SKM-1 treated with dmso at 0.1 percent for 144 hours (cell line): ENCODE measurements at regions not wholly inside any gene's neighbourhood (a gene's known extent, or its start where the extent isn't known, plus 50 kb on each side); places are given as distances from the start of the nearest gene placed in this dataset.
"Not testable (repeated sequence)": the region's sequence is repeated elsewhere in the genome, so short reads cannot be mapped to it uniquely, and the experiment has no call there.

Experiments used
- DNase-seq: peaks from one replicate; lab custom pipeline; 2025; ENCODE audit not compliant: unreplicated experiment; lab: John Stamatoyannopoulos, UW

DNA sequence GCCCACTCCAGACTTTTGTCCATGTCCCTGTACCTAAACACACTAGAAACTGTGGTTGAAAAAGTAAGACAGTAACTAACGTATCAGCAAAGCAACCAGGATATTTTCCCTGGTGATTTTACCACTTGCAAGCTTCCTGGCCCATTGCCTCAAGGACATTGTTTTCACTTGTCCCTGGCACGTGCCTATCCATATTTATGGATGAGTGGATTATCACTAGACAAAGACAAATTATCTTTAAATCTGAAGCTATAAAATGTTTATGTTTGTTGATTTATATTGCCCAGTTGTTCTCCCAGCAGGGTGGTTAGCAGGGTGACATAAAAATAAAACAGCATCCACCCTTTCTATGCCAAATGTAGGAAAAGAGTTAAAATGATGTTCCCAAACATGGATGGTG, 93.2 kb upstream of the STEAP1 start:
- DNase-seq = no peak

DNA sequence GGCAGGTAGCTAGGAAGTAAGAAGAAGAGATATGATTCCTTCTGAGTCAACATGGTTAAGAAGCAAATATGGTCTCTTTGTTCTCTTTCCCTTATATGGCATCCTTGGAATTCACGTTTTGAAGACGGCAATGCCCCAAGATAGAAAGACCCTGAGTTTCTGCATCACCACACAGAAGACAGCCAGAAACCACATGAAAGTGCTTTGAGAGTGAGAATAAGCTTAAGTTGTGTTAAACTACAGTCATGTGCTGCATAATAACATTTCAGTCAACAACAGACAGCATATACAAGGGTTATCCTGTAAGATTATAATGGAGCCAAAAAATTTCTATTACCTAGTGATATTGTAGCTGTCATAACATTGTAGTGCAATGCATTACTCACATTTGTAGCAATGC, 89.9 kb upstream of the STEAP1 start:
- DNase-seq = no peak

DNA sequence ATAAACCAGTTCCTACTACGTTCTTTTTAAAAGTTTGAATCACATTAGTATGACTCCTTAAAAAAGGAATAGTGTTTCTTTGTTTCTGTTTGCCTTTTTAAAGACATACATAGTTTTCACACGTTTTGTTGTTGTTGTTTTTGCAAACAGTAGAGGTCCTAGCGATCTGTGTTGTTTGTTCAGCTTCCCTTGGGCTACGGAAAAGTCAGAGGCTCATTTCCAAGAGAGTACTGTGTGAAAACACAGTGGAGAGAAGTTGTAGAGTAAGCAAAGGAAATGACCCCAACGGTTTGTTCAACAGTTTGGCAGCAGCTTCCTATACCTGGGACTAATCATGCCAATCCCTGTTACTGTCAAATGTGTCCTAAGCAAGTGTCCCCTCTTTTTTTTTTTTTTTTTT, 87.1 kb upstream of the STEAP1 start:
- no peak for DNase-seq

DNA sequence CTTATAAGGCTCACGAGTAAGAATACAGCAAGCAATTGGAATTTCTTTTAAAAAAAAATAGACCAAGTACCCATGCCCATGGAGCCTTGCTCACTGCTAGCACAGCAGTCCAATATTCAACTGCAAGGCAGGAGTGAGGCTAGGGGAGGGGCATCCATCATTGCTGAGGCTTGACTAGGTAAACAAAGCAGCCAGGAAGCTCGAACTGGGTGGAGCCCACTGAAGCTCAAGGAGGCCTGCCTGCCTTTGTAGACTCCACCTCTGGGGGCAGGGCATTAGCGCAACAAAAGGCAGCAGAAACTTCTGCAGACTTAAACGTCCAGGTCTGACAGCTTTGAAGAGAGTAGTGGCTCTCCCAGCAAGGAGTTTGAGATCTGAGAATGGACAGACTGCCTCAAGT, 84.0 kb upstream of the STEAP1 start:
- DNase-seq = not testable (repeated sequence)

DNA sequence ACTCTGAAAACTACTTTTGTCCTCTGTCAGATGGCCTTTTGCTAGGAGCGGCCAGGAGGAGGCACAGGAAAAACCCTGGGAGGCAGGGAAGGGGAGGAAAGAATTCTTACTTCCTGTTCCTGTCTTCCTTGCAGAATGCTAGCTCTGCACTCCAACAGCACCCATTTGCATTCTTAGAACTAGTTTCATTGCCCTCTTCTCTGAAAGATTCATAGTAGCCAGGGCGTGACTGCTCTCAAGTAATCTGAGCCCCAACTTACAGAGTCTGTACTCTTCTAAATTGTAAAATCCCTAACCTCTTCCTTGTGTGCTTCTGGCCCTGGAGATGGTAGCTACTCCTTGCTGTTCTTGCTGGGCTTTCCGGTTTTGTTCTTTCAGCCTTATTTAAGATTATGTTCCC, 75.3 kb upstream of the STEAP1 start:
- DNase-seq = no peak

DNA sequence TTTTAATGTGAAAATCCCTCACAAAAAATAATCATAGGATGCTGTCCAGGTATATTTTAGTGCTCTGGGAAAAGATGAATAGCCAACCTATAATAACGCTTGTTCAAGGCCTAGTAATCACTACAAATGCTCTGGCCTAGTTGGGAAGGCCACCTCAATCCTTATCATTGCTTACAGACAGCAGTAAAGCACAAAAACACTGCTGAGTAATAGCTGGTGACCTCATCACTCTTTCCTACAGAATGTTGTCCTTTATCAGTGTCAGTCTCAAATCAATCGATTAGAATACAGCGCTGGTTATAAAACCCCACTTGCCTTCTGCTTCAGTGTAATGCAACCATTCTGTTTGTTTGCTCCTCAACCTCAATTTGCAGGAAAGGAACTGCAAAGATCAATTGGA, 72.6 kb upstream of the STEAP1 start:
- DNase-seq = no peak

DNA sequence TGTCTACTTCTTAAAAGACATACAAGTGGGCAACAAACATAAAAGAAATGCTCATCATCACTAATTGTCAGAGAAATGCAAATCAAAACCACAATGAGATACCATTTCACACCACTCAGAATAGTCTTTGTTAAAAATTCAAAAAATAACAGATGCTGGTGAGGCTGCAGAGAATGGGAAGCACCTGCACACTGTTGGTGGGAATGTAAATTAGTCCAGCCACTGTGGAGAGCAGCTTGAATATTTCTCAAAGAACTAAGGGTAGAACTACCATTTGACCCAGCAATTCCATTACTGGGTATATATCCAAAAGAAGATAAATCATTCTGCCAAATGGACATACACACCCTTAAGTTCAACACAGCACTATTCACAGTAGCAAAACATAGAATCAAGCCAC, 61.8 kb upstream of the STEAP1 start:
- DNase-seq = no peak

DNA sequence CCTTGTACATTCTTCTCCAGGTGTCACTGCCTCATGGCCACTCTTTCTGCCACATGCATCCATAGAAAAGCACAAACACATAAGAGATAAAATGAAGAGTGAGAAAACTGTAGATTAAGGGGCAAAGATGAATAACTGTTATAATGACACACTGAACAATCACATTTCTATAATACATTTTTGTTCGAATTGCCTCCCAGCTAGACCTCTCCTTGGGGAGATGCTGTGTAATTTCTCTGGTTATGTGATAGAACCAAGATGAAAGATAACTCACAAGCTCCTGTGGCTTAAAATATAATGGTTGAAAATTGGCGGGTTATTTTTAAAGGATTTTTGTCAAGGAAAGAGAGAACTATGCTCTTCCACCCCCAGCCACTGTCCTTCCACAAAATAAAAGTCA, 60.2 kb upstream of the STEAP1 start:
- DNase-seq = no peak
